ENCODE measurements at regions not wholly inside any gene's neighbourhood (a gene's known extent, or its start where the extent isn't known, plus 50 kb on each side); places are given as distances from the start of the nearest gene placed in this dataset.

- no peak for TF ChIP-seq MAX (IDR thresholded peaks at IDR 0.05)
Measured at GRCh38 chr12:27151479-27151878, 69.1 kb upstream of the C12orf71 start (continued).

All from H1 (cell line).